Memory B cell (primary cell): ENCODE measurements at regions not wholly inside any gene's neighbourhood (a gene's known extent, or its start where the extent isn't known, plus 50 kb on each side); places are given as distances from the start of the nearest gene placed in this dataset.
A peak's percentile ranks its signal among the peaks of the same experiment; 100 is the strongest.

ENCODE experiments used
- ATAC-seq: fragments of 150-1000 bp; cut with Tn5 transposase; 2 replicates; pipeline ENCODE4 v1.10.0; 2021; ENCODE audit warnings: low read depth, mild to moderate bottlenecking, moderate library complexity
- DNase-seq, 2 donors: peaks; one replicate each; pipeline ENCODE4 v3.0.0; 2022; ENCODE audit warnings: low spot score in 2 of 2
- H3K27ac Mint-ChIP-seq: one replicate; pipeline ENCODE4 v1.8.0; 2022; ENCODE audit warnings: mild to moderate bottlenecking, moderate library complexity, mixed read lengths
- H3K27me3 Mint-ChIP-seq: one replicate; pipeline ENCODE4 v1.8.0; 2022; ENCODE audit warnings: mixed read lengths
- H3K36me3 Mint-ChIP-seq: one replicate; pipeline ENCODE4 v1.8.0; 2022; ENCODE audit warnings: mild to moderate bottlenecking, mixed read lengths
- H3K4me1 Mint-ChIP-seq: one replicate; pipeline ENCODE4 v1.8.0; 2022; ENCODE audit warnings: mixed read lengths
- H3K4me3 Mint-ChIP-seq: one replicate; pipeline ENCODE4 v1.8.0; 2022; ENCODE audit warnings: mild to moderate bottlenecking, moderate library complexity, mixed read lengths
- H3K9me3 Mint-ChIP-seq: one replicate; pipeline ENCODE4 v1.8.0; 2022; ENCODE audit warnings: mixed read lengths

DNA sequence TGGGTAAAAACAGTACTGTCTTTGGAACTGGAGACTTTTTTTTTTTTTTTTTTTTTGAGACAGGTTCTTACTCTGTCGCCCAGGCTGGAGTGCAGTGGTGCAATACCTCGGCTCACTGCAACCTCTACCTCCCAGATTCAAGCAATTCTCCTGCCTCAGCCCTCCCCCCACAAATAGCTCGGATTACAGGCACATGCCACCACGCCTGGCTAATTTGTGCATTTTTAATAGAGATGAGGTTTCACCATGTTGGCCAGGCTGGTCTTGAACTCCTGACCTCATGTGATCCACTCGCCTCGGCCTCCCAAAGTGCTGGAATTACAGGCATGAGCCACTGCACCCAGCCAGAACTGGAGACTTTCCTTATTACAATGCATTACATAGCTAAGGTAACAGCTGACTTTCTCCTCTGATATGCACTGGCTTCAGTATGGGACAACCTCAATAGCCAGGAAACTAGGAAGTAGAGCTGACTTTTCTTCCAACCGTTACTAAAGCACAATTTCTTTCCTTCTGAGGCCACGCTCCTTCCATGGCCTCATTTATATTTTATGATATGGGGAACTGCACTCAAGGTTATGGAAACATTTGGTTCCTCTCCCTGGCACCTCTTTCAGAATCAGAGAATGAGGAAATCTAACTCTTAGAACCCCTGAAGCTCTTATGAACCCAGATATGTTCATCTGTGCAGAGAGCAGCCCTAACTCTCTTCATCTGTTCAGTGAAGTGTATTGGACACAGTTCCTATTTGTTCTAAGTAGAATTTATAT is 53.5 kb upstream of the FAM9B start:
- no peak for ATAC-seq
- H3K27ac Mint-ChIP-seq: no peak overlapping the region
- peaks cover 9% of the 10 kb centered on the region for H3K4me1 Mint-ChIP-seq
- no peak for DNase-seq
- H3K4me3 Mint-ChIP-seq: no peak overlapping the region
- no peaks in the 10 kb centered on the region for H3K9me3 Mint-ChIP-seq
- H3K36me3 Mint-ChIP-seq: no peaks in the 10 kb centered on the region
- H3K27me3 Mint-ChIP-seq: no peaks in the 10 kb centered on the region

DNA sequence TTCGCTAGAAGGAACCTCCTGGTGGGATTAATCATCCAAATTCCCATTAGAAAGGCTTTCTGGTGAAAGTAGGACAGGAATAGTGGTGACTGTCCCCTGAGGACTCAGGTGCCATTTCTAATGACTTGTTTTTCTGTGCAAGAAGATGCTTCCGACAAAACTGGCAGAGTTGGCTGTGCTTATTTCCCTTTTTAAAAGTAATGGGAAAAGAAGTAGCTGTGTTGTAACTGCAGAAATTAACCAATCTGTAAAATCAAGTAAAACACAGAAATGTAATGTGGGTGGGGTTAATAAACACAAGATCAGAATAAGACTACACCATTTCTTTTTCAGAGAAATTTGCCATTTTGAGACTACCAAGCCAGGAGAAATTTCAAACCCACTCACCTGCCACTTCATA is 55.0 kb upstream of the FAM9B start:
- Mint-ChIP-seq H3K4me3 (no peak overlapping the region), H3K9me3 (no peaks in the 10 kb centered on the region), H3K27ac (no peak overlapping the region), H3K36me3 (no peaks in the 10 kb centered on the region), H3K27me3 (no peaks in the 10 kb centered on the region), H3K4me1 (peaks cover 9% of the 10 kb centered on the region)
- ATAC-seq (no peak), DNase-seq (no peak)

DNA sequence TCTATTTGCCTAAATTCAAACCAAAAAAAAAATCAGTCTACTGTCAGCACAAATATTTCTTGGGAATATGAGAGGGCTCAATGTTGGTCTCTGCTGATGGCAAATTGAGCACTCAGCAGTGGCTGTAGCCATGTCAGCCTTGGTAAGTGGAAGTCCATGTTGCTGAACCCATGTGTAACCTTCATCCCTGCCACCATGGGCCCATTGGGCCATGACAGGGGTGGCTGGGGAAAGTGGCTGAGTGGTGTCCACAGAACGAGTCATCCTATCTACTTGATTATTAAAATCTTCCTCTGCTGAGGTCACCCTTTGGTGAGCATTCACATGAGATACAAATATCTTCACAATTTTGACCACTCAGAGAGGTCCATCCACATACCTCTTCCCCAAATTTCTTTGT is 56.8 kb upstream of the FAM9B start:
- Mint-ChIP-seq H3K4me3 (no peak overlapping the region), H3K36me3 (peaks cover 4% of the 10 kb centered on the region)
- ATAC-seq: no peak

DNA sequence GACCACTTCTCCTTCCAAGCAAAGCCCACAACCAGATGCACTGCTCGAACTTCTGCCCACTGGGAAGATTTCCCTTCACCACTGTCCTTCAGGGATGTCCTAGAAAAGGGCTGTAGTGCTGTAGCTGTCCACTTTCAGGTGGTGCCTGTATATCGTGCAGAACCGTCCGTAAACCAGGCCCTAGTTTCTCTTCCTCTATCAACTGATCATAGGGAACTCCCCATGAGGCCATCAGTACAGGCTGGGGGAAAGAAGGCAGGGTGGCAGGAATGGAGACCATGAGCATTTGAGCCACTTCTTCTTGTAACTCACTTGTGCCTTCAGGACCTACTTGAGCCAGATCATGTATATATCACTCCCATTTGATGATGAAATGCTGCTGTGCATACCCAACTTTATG is 57.3 kb upstream of the FAM9B start:
- Mint-ChIP-seq H3K27ac (peak overlapping the region; percentile 19), H3K4me3 (no peak overlapping the region), H3K36me3 (peaks cover 4% of the 10 kb centered on the region), H3K27me3 (peaks cover 2% of the 10 kb centered on the region), H3K9me3 (peaks cover 2% of the 10 kb centered on the region), H3K4me1 (peaks cover 9% of the 10 kb centered on the region)
- ATAC-seq (peak; percentile 67), DNase-seq (peak; percentile 6 to 16)

More for the DNA sequence above, 56.8 kb upstream of the FAM9B start:
- H3K27ac Mint-ChIP-seq: peak overlapping the region; percentile 19
- peaks cover 2% of the 10 kb centered on the region for H3K27me3 Mint-ChIP-seq
- no peak for DNase-seq
- H3K4me1 Mint-ChIP-seq: peaks cover 9% of the 10 kb centered on the region
- peaks cover 2% of the 10 kb centered on the region for H3K9me3 Mint-ChIP-seq

DNA sequence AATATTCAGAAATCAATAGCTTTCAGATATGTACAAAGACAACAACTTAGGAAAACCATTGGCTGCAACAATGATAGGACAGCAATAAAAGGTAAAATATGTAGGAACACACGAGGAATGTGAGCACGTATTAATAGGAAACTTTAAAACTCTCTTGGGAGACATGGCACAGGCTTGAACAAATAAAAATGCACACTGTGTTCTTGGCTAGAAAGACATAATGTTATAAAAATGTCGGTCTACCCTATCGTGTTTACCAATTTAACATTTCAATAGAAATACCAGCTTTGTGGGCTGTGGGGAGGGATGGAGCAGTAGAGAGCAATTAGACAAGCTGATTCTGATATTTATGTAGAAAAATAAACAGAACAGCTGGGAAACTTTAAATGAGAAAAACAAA is 69.0 kb upstream of the FAM9B start:
- DNase-seq: no peak
- Mint-ChIP-seq H3K9me3 (no peaks in the 10 kb centered on the region), H3K4me3 (no peak overlapping the region), H3K36me3 (no peaks in the 10 kb centered on the region), H3K27ac (no peak overlapping the region), H3K27me3 (no peaks in the 10 kb centered on the region), H3K4me1 (peaks cover 4% of the 10 kb centered on the region)
- ATAC-seq: no peak

DNA sequence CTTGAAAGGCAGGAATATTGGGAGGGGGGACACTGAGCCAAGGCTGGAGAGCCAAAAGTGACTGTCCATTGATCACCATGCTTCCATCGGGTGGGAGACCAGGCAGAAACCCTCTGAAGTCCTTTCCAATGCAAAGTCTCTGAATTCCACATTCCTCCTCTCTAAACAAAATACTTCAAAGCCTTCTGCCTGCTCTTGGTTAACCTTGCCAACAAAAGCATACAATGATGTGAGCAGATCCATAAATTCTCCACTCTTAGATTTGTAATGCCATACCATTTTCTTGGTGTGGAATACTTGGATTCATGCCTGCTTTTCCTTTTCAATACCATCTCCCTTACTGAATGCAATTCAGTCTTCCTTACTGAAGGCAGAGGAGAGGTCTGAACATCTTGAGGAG is 74.1 kb upstream of the FAM9B start:
- Mint-ChIP-seq H3K27me3 (peaks cover 2% of the 10 kb centered on the region), H3K4me1 (peaks cover 2% of the 10 kb centered on the region), H3K9me3 (no peaks in the 10 kb centered on the region), H3K36me3 (no peaks in the 10 kb centered on the region), H3K4me3 (no peak overlapping the region), H3K27ac (no peak overlapping the region)
- DNase-seq (no peak), ATAC-seq (no peak)

DNA sequence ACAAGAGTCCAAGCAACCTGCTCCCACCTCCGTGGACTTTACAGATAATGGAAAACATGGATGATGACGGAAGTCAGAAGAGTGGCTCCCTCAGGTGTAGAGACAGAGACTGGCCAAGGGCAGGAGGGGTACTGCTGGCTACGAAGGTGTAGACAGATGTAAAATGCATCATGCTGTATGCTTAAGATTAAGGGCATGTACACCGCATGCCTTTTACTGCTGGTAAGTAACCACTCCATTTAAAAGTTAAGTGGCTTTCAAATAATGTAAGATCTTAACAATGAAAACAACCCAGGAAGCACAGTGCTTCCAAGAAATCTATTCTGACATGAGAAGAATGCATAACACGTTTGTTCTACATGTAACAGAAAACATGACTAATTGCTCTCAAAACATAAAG is 76.9 kb upstream of the FAM9B start:
- H3K36me3 Mint-ChIP-seq: no peaks in the 10 kb centered on the region
- DNase-seq (no peak), ATAC-seq (no peak)
- no peaks in the 10 kb centered on the region for H3K9me3 Mint-ChIP-seq
- no peaks in the 10 kb centered on the region for H3K4me1 Mint-ChIP-seq
- no peak overlapping the region for H3K4me3 Mint-ChIP-seq
- peaks cover 2% of the 10 kb centered on the region for H3K27me3 Mint-ChIP-seq
- H3K27ac Mint-ChIP-seq: no peak overlapping the region

DNA sequence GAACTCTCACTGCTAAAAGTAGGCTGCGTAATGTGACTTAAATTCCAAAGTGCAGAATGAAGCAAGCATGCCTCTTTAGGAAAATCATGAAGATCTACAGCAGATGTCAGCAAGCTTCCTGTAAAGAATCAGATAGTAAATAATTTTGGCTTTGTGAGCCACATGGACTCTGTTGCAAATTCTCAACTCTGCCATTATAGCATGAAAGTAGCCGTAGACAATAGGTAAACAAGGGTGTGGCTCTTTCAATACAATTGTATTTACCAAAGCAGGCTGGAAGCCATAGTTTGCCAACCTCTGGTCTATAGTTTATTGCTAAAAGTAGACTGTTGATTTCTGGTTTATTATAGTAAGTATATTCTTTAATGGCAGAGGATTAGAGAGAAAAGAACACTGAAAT is 80.3 kb upstream of the FAM9B start:
- H3K4me1 Mint-ChIP-seq: no peaks in the 10 kb centered on the region
- no peak overlapping the region for H3K4me3 Mint-ChIP-seq
- no peak overlapping the region for H3K27ac Mint-ChIP-seq
- no peaks in the 10 kb centered on the region for H3K36me3 Mint-ChIP-seq
- DNase-seq (no peak), ATAC-seq (no peak)
- no peaks in the 10 kb centered on the region for H3K9me3 Mint-ChIP-seq
- H3K27me3 Mint-ChIP-seq: peaks cover 2% of the 10 kb centered on the region

DNA sequence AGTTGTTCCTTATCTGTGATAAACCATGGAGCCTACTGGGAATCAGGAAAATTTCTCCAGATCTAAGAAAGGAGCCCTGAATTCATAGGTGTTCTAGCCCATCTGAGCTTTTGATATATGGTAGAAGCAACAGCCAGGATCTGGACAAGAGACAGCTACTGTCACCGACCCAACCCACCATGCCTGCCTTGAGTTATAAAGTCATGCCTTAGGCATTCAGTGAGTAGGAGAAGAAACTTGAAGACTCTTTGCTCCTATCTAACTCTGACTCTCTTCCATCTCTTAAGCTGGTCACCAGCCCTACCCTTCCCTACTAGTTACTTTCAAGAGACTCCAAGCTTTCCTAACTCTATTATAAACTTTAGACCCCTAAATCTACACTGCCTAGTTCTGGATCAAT is 83.9 kb upstream of the FAM9B start:
- DNase-seq: no peak
- Mint-ChIP-seq H3K27ac (no peak overlapping the region), H3K9me3 (no peaks in the 10 kb centered on the region), H3K27me3 (peaks cover 3% of the 10 kb centered on the region), H3K4me1 (no peaks in the 10 kb centered on the region), H3K36me3 (no peaks in the 10 kb centered on the region), H3K4me3 (no peak overlapping the region)
- no peak for ATAC-seq

DNA sequence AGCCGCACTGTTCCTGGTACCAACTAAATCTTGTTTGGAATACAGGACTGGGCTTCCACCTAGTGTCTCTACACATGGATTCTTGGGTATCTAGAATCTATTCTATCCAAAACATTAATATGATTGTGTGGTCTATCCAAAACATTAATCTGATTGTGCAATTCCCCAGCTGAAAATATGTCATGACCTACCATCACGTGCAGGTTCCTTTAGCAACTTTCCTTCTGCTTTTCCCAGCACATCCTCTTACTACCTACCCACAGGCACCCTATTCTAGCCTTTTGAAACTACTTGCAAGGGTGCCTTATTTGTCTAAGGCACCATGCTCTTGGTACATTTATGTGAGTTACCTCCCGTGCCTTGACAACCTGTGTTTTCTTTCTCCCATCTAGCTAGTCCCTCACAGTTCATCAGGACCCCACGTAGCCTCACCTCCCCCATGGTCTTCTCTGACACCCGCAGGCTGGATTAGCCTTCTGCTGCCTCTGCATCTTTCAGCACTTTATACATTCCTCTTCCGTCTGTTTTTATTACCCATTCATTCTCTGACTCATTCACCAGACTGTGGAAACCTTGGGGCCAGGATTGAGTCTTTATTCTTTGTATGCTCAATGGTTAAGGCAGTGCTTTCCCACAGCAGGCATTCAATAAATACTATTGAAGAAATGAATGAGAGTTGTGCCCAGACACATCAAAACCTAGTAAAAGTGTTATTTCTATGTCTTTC is 88.8 kb upstream of the FAM9B start:
- no peaks in the 10 kb centered on the region for H3K4me1 Mint-ChIP-seq
- no peak for ATAC-seq
- H3K27ac Mint-ChIP-seq: no peak overlapping the region

DNA sequence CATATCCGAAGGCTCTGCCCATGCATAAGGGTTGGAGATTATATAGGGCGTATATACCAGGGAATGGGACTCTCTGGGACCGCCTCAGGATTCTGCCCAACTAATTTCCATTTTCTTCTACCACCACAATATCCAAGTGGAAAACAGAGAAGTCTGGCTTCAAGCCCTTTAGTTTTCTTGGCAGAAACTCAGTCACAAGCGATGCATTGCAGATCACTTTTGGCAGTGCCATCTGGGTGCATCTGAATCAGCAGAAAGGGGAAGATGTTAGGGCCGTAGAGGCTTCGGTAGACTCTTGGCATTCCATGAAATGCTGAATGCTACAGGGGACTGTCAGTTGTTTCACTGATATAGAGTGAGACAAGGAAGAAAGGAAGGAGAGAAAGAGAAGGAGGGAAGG is 94.1 kb upstream of the FAM9B start:
- H3K27ac Mint-ChIP-seq: no peak overlapping the region
- no peaks in the 10 kb centered on the region for H3K4me1 Mint-ChIP-seq
- H3K36me3 Mint-ChIP-seq: peaks cover 2% of the 10 kb centered on the region

More for the DNA sequence above, 88.8 kb upstream of the FAM9B start:
- peaks cover 2% of the 10 kb centered on the region for H3K36me3 Mint-ChIP-seq
- no peak for DNase-seq
- no peaks in the 10 kb centered on the region for H3K9me3 Mint-ChIP-seq
- peaks cover 3% of the 10 kb centered on the region for H3K27me3 Mint-ChIP-seq
- H3K4me3 Mint-ChIP-seq: no peak overlapping the region

DNA sequence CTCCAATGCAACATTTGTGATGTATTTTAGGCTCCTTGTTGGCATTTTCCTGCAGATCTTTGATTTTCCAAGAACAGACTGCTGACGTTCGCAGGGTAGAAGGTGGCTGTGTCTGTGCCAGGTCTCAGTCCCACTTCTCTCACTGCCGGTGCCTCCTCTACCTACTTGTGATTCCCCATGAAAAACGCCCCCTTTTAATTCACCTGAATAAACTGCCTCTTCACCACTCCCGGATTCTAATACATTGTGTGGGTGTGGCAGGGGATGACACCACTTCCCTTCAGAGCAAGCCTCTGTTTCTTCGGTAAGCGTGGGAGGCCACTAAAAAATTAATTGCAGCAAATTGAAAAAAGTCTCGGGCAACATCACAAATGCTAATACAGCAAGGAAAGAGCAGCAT is 96.1 kb upstream of the FAM9B start:
- no peak overlapping the region for H3K4me3 Mint-ChIP-seq
- H3K9me3 Mint-ChIP-seq: no peaks in the 10 kb centered on the region
- no peaks in the 10 kb centered on the region for H3K4me1 Mint-ChIP-seq
- no peak overlapping the region for H3K27ac Mint-ChIP-seq
- H3K36me3 Mint-ChIP-seq: peaks cover 2% of the 10 kb centered on the region
- DNase-seq: no peak
- ATAC-seq: no peak
- H3K27me3 Mint-ChIP-seq: no peaks in the 10 kb centered on the region

More for the DNA sequence above, 94.1 kb upstream of the FAM9B start:
- H3K9me3 Mint-ChIP-seq: no peaks in the 10 kb centered on the region
- no peak overlapping the region for H3K4me3 Mint-ChIP-seq
- no peaks in the 10 kb centered on the region for H3K27me3 Mint-ChIP-seq
- ATAC-seq (no peak), DNase-seq (no peak)

DNA sequence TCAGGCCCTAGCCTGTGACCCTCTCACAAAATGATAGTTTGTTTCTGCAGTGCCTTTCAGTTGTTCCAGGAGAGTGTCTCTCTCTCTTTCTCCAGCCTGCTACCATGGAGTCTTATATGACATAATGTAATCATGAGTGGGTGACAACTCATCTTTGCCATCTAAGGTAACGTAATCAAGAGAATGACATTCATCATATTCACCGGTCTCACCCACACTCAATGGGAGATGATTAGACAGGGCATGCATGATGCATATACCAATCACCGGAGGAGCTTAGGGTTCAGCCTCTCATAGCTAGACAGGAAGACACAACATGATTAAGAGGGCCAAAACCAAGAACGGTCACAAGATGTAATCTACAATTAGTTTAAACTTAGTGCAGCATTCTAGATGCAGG is 97.1 kb upstream of the FAM9B start:
- no peak for ATAC-seq
- H3K4me1 Mint-ChIP-seq: no peaks in the 10 kb centered on the region
- no peak overlapping the region for H3K27ac Mint-ChIP-seq
- no peak overlapping the region for H3K4me3 Mint-ChIP-seq
- no peaks in the 10 kb centered on the region for H3K9me3 Mint-ChIP-seq
- no peaks in the 10 kb centered on the region for H3K27me3 Mint-ChIP-seq
- DNase-seq: no peak
- peaks cover under 1% of the 10 kb centered on the region for H3K36me3 Mint-ChIP-seq

DNA sequence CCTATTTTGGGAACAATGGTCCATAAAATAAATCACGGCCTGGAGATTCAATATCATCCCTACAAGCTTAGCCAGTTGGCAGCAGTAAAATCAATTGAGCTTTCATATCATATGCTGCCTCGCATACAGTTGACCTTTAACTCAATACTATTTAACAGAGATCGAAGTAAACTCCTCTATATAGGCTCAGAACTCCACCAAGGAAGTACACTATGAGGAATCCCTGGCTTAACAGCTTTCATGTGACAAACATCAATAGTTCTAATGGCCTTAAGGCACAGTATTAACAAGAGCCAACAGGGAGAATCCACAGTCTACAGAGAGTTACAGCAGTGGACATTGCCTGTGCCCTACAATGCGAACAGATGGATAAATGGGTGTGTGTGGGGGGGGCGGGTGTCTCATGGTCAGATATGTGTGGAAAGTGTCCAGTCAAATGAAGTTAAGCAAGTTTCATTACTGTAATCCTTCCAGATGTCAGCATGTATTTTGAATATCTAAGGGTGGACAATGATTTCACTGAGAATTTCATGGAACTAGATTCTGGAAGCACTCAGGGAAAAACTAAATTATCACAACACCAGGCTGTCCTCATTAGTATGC is 98.2 kb upstream of the FAM9B start:
- ATAC-seq: no peak
- no peak overlapping the region for H3K27ac Mint-ChIP-seq
- H3K36me3 Mint-ChIP-seq: no peaks in the 10 kb centered on the region
- no peaks in the 10 kb centered on the region for H3K9me3 Mint-ChIP-seq
- no peak overlapping the region for H3K4me3 Mint-ChIP-seq
- peaks cover 2% of the 10 kb centered on the region for H3K27me3 Mint-ChIP-seq
- no peak for DNase-seq
- H3K4me1 Mint-ChIP-seq: peaks cover 2% of the 10 kb centered on the region
